ENCODE measurements at regions not wholly inside any gene's neighbourhood (a gene's known extent, or its start where the extent isn't known, plus 50 kb on each side); places are given as distances from the start of the nearest gene placed in this dataset.

DNA sequence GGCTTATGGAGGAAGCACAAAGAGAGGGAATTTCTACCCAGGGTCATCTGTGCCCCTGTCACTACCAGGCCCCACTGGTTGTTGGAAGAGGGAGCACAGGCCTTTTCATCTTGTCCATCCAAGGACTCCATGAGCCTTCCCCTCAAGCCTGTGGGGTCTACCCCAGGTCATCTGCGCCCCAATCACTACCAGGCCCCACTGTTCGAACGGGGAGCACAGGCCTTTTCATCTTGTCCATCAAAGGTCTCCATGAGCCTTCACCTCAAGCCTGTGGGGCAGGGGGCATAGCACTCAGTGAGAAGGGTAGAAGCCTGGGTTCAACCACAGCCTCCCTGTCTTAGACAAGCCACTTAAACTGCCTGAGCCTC lies 101.5 kb upstream of the CDH5 start:
- Histone ChIP-seq H3K23ac (ENCODE audit: insufficient read length) (no peak overlapping the region), H2BK15ac (ENCODE audit: low read length) (no peak overlapping the region), H3K27ac (ENCODE audit: low read depth, low read length) (no peak overlapping the region), H3K9ac (replicated peaks in 1 of 4; ENCODE audit: extremely low read depth in 1 of 4, low read depth in 3 of 4, low read length in 3 of 4) (no peak overlapping the region), H2BK20ac (ENCODE audit: low read length) (no peak overlapping the region), H4K8ac (ENCODE audit: extremely low read depth, insufficient read depth, low read length) (no peak overlapping the region; the same call in 1 of the 2 replicates), H4K20me1 (replicated peaks in 1 of 2; ENCODE audit: control insufficient read depth in 1 of 2, insufficient read depth in 2 of 2, low read length in 2 of 2) (no peaks in the 10 kb centered on the region), H3K4me2 (ENCODE audit: insufficient read depth in 1 of 2, low read depth in 2 of 2, low read length in 2 of 2) (no peak overlapping the region), H3K4me1 (replicated peaks in 1 of 4; ENCODE audit: control insufficient read depth in 3 of 4, insufficient read depth in 4 of 4, low read length in 3 of 4) (peaks cover 0 to 6% (median 4%) of the 10 kb centered on the region in 4 experiments; a peak in 5 of 7 replicates), H3K79me2 (ENCODE audit: control insufficient read depth in 1 of 2, insufficient read depth in 2 of 2, low read length in 2 of 2) (no peaks in the 10 kb centered on the region; a peak in 1 of 4 replicates), H2BK120ac (replicated peaks; ENCODE audit: low read depth, low read length) (no peak overlapping the region), H4K5ac (ENCODE audit: insufficient read length, low read depth, low read length) (no peak overlapping the region), H4K91ac (replicated peaks; ENCODE audit: insufficient read length, low read length) (peak overlapping the region; percentile 37), H2AFZ (ENCODE audit: low read length) (no peak overlapping the region), H3K23me2 (ENCODE audit: low read depth, low read length) (no peaks in the 10 kb centered on the region; the same call in 1 of the 2 replicates), H3K79me1 (ENCODE audit: low read depth, low read length) (no peaks in the 10 kb centered on the region), H3K4me3 (ENCODE audit: extremely low read depth in 1 of 4, insufficient read depth in 2 of 4, low read depth in 3 of 4, low read length in 4 of 4) (no peak overlapping the region), H3K4ac (replicated peaks; ENCODE audit: insufficient read length, low read depth, low read length) (no peak overlapping the region), H3K14ac (ENCODE audit: insufficient read length) (no peak overlapping the region), H2BK5ac (ENCODE audit: low read depth, low read length) (no peak overlapping the region), H3K18ac (ENCODE audit: extremely low read depth, low read length) (no peak overlapping the region), H2AK5ac (ENCODE audit: low read depth, low read length) (no peak overlapping the region), H3K27me3 (replicated peaks in 1 of 4; ENCODE audit: control insufficient read depth in 3 of 4, extremely low read depth in 1 of 4, insufficient read depth in 3 of 4, low read length in 3 of 4) (peaks cover 0 to 3% (median under 1%) of the 10 kb centered on the region in 4 experiments; a peak in 2 of 7 replicates), H3K56ac (replicated peaks; ENCODE audit: insufficient read length, low read depth, low read length) (no peak overlapping the region), H3K9me3 (ENCODE audit: insufficient read depth in 2 of 2, low read depth in 1 of 2, low read length in 1 of 2) (no peaks in the 10 kb centered on the region), H3K36me3 (ENCODE audit: control insufficient read depth in 2 of 4, insufficient read depth in 4 of 4, low read length in 3 of 4) (no peaks in the 10 kb centered on the region), H2BK12ac (ENCODE audit: low read depth, low read length) (0 out of 2 replicates have a peak overlapping the region, but pooled peaks have one; percentile 27)
- CTCF ChIA-PET (ENCODE audit: partially characterized antibody): interaction anchor here (1.3 to 1.7 kb wide), 3 partner anchors 10 to 135 kb away, joined by 3 to 6 read pairs (median 4); no protein-coding TSS in a partner anchor
- POLR2A ChIA-PET (ENCODE audit: partially characterized antibody): no interaction called here
- TF ChIP-seq NANOG (IDR thresholded peaks at IDR 0.05; ENCODE audit: insufficient read depth, low read depth, low read length, poor library complexity, severe bottlenecking): no peak
- TF ChIP-seq EP300 (IDR thresholded peaks at IDR 0.05; ENCODE audit: borderline replicate concordance in 1 of 2, low read depth in 2 of 2, low read length in 2 of 2): no peak
- TF ChIP-seq JUN (IDR thresholded peaks at IDR 0.05; ENCODE audit: low read depth, low read length): no peak
- no peak for TF ChIP-seq SP1 (IDR thresholded peaks at IDR 0.05; ENCODE audit: low read depth, low read length)
- TF ChIP-seq RXRA (IDR thresholded peaks at IDR 0.05; ENCODE audit: insufficient read depth, low read depth, low read length): no peak
- TF ChIP-seq FOSL1 (IDR thresholded peaks at IDR 0.05; ENCODE audit: insufficient read depth, low read depth, low read length): no peak
- TF ChIP-seq POLR2AphosphoS5 (IDR thresholded peaks at IDR 0.05; ENCODE audit: low read depth, low read length): no peak
- no peak for TF ChIP-seq SRF (IDR thresholded peaks at IDR 0.05; ENCODE audit: low read depth, low read length)
- no peak for TF ChIP-seq JUND (IDR thresholded peaks at IDR 0.05; ENCODE audit: low read length)
- TF ChIP-seq, protein P1, sequence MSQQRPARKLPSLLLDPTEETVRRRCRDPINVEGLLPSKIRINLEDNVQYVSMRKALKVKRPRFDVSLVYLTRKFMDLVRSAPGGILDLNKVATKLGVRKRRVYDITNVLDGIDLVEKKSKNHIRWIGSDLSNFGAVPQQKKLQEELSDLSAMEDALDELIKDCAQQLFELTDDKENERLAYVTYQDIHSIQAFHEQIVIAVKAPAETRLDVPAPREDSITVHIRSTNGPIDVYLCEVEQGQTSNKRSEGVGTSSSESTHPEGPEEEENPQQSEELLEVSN (IDR thresholded peaks at IDR 0.05): no peak
- TF ChIP-seq EZH2 (IDR thresholded peaks at IDR 0.05; ENCODE audit: low read depth, low read length, severe bottlenecking): no peak
- no peak for TF ChIP-seq RBBP5 (IDR thresholded peaks at IDR 0.05; ENCODE audit: borderline replicate concordance, low read depth, low read length)
- TF ChIP-seq BCL11A (IDR thresholded peaks at IDR 0.05; ENCODE audit: low read depth in 2 of 2, low read length in 2 of 2): no peak
- FAIRE-seq (no peak), DNase-seq (ENCODE audit: low read depth in 1 of 2, low spot score in 2 of 2) (no peak)
- WGBS, 2 experiments (ENCODE audit: extremely low coverage in 1 of 2, insufficient coverage in 1 of 2, insufficient read length in 1 of 2, insufficient replicate concordance in 2 of 2, low coverage in 1 of 2, low lambda C conversion rate in 2 of 2, missing lambda C conversion rate in 1 of 2): 67% methylated on average over 3 of the region's 3 CpGs; no CpG with 5 or more reads in 1 of the 2 experiments

Data from H1 (cell line).